Activated CD4-positive, alpha-beta T cell treated with anti-CD3 and anti-CD28 coated beads, Interleukin-2, amount 50 U/mL, for 1 hour (primary cell): ENCODE measurements at regions not wholly inside any gene's neighbourhood (a gene's known extent, or its start where the extent isn't known, plus 50 kb on each side); places are given as distances from the start of the nearest gene placed in this dataset.
"Not testable (repeated sequence)": the region's sequence is repeated elsewhere in the genome, so short reads cannot be mapped to it uniquely, and the experiment has no call there.

ENCODE experiments used
- DNase-seq: peaks from one replicate; pipeline ENCODE4 v3.0.0-alpha.2; 2020

DNA sequence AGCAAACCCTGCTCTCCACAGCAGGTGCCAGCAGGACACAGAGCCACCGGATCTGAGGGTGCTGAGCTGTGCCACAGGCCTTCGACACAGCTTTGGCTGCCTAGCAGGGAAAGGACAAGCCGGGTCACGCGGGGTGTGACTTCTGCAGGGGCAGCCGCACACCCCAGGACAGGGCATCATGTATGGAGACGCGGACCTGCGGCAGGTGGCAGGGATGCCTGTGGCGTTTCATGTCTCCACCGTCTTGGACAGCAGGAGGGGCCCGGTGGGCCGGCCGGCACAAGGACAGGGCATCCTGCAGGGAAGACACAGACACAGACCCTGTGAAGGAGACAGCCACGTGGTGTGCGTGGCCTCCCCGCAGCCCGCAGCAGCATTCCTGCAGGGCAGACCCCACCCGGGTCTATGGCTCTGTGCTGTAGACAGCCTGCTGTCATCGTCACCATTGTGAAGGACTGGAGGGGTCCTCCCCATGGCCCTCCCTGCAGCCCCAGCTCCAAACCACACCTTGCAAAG is 109.2 kb downstream of the PDGFA start:
- no peak for DNase-seq

GRCh38 chr7:411116-411515 is 108.5 kb downstream of the PDGFA start:
- not testable (repeated sequence) for DNase-seq

DNA sequence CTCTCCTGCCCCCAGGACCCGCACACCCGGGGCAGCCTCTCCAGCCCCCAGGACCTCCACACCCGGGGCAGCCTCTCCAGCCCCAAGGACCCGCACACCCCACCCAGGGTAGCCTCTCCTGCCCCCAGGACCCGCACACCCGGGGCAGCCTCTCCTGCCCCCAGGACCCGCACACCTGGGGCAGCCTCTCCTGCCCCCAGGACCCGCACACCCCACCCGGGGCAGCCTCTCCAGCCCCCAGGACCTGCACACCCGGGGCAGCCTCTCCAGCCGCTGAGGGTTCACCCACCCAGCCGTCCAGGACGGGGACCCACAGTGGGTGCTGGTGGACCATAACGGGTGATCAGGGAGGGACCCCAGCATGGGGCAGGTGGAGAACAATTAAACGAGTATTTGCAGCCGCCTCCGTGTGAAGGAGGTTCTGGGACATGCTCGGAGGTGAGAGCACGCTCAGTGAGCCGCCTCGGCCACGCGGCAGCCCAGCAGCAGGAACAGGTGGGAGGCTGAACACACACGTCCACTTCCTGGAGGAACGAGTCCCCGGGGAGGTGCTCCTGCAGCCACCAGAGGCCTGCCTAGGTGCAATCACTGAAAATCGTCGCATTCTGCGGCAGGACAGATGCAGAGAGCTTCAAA is 107.9 kb downstream of the PDGFA start:
- no peak for DNase-seq

DNA sequence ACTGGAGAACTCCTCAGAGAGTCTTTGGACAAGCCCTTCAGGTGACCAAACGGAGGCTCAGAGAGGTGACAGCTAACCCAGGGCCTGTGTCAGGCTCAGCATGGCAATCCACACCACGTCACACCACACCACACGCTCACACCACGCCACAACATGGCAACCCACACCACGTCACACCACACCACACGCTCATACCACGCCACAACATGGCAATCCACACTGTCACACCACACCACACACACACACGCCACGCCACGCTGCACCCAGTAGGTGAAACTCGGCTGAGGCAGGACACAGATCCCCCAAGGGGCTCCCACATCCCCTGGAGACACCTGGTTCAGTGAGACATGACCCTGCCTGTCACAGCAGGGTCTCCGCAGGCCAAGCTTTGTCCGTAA is 107.3 kb downstream of the PDGFA start:
- DNase-seq, result no peak

DNA sequence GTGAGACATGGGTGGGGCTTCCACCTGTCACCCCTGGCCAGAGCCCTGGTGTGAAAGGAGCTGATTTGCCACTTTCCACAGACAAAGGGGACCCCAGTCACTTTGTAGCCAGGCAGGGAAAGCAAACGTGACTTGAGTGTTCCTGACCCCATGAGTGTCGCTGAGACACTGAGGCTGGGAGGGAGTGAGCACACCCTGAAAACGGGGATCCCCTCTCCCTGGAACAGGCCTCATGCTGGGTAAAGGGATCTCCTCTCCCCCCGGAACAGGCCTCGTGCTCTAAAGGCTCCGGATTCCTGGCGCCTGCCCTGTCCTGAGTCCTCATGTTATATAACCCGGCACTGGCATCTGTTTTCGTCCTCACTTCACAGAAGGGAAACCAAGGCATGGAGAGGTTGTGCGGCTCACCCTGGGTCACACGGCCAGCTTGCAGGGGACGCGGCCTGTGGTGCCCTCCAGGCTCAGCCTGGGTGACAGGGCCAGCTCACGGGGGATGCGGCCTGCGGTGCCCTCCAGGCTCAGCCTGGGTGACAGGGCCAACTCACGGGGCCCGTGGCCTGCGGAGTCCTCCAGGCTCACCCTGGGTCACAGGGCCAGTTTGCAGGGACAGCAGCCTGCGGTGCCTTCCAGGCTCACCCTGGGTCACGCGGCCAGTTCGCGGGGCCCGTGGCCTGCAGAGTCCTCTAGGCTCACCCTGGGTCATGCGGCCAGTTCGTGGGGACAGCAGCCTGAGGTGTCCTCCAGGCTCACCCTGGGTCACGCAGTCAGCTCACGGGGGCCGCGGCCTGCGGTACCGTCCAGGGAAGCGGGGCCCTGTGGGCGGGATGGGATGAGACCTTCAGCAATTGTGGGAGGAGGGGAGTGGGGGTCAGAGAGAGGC is 104.7 kb downstream of the PDGFA start:
- DNase-seq, result no peak

DNA sequence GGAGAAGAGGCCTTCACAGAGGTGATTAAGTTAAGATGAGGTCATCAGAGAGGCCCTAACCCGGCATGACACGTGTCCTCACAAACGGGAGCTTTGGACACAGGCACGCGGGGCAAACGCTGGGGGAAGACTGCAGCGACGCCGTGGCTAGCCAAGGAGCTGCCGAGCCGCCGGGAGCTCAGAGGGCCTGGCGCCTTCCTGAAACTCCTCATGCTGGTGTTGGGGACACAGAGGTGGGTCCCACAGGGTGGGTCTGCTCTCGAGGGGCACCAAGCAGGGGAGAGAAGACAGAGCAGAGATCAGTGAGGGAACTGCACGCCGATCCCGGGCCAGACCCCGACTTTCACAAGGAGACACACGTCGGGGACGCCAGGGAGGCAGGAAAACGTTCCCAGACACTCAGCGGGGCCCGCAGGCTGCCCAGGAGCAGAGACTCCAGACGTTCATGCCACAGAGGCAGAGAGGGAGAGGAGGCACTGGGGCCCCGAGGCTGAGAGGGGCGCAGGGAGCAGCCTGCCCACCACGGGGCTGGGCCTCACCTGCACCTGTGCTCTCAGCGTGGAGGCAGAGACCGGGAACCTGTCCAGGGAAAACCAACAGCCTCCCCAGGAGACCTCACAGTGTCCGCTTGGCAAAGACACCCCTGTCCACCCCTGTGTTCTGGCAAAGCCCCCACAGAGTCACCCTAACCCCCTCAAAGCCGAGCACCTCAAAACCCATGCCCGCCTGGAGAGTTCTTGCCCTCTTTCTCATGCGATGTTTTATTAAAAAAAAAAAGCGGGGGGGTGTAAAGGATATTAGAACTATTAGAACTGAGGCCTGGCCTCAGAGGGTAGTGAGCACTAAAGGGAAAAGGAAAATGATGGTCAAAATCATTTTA is 103.8 kb downstream of the PDGFA start:
- DNase-seq, result no peak

DNA sequence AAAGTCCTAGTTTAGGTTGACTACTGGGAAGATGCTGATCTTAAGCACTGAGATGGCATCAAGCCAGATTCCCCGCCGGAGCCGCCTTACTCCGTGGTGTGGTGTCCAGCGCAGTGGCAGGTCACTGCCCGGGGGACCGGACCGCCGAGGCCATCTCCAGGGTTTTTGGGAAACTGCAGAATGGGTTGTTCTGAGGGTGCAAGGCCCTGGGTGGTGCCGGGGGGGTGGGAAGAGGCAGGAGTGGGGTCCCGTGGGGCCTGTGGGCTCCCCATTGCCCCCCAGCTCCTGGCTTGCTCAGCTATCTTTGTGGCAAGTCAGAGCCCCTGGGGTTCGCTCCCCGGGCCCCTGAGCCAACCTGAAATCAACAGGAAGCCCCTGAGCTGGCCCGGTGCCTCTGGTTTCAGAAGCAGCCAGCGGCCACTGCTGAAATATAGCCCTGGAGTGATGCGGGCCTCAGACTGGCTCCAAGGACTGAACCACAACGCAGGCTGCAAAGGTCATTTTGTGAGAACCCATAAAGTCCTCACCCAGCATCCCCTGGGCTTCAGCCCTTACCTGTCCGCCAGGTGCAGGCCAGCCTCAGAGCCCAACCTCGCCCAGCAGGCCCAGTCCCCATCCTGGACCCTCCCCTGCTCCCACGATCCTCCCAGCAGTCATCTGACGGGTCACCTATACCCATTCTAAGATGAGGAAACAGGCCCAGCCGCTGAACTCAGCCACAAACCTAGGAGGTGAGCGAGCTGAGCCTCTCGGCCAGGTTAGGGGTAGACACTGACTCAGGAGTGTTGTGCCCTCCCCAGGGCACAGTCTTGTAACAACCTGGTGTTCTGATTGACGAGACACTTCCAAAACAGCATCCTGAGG is 102.7 kb downstream of the PDGFA start:
- no peak for DNase-seq

- no peak for DNase-seq
Measured at GRCh38 chr7:417625-417889, 102.1 kb downstream of the PDGFA start.

DNA sequence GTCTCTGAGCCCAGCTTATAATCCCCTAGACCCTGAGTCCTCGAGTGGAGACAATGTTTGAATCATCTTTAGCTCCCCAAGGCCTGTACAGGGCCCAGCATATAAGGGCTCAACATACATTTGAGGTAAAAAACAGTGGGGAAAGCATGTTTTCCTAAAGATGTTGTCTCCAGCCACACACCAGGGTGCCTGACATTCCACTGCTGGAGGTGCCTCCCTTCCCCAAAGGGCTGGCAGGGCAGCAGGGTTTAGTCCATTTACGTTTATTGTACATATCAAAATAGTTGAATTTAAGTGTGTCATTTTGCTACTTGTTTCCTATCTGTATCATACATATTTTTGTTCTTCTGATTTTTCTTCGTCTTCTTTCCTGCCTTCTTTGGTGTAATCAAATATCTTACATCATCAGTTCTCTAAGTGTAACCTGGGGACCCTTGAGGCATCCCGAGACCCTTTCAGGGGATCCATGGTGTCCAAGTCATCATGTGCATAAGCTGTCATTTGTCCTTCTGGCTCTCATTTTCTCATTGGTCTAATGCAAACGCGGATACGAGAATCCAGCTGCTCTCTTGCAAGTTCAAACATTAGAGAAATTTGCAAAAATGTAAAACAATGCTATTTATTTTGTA is 101.6 kb downstream of the PDGFA start:
- DNase-seq, result no peak

GRCh38 chr7:418636-419280 is 100.9 kb downstream of the PDGFA start:
- no peak for DNase-seq

- no peak for DNase-seq
Measured at GRCh38 chr7:420142-421093, 99.2 kb downstream of the PDGFA start.

GRCh38 chr7:421136-421991 is 98.3 kb downstream of the PDGFA start:
- no peak for DNase-seq

DNA sequence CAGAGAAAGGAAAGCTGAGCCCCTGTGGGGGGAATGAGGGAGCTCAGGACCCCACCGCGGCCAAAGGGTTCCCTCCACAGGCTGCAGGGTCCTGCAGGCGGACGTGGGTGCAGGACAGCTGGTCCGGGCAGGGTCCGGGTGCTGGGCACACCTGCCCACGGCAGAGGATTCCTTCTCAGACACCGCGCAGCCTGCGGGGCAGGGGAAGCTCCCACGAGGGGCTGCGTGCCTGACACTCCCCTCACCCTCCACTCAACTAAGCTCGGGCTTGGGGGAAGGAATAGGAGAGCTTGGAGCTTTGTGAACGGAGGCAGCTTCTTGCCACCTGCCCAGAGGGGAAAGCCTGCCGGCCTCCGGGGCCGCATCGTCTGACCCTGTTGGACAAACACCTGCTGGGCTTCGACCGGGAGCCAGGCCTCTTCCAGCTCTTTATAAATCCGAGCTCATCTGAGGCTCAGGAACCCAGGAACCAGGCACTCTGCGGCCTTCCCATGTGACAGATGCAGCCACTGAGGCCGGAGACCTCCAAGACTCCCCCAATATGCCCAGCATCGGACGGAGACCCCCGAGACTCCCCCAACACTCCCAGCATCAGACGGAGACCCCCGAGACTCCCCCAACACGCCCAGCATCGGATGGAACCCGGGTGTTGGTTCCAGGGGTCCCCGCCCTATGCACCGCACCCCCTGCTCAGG is 97.3 kb downstream of the PDGFA start:
- no peak for DNase-seq

DNA sequence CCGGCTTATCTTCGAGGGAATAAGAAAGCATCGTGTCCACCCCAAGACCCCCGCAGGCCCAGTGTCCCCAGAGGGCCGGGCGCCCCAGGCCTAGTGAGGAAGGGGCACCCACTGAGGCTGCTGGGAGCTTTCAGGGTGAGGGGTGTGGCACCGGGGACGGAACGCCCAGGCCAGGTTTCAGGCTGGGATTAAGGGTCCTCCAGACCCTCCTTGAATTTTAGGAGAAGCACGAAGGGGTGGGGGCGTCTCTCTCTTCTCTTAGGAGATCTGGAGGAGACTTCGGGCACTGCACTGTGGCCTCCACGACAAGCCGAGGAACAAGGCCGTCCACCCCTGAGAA is 96.8 kb downstream of the PDGFA start:
- no peak for DNase-seq

GRCh38 chr7:423312-424260 is 96.1 kb downstream of the PDGFA start:
- DNase-seq, result no peak

DNA sequence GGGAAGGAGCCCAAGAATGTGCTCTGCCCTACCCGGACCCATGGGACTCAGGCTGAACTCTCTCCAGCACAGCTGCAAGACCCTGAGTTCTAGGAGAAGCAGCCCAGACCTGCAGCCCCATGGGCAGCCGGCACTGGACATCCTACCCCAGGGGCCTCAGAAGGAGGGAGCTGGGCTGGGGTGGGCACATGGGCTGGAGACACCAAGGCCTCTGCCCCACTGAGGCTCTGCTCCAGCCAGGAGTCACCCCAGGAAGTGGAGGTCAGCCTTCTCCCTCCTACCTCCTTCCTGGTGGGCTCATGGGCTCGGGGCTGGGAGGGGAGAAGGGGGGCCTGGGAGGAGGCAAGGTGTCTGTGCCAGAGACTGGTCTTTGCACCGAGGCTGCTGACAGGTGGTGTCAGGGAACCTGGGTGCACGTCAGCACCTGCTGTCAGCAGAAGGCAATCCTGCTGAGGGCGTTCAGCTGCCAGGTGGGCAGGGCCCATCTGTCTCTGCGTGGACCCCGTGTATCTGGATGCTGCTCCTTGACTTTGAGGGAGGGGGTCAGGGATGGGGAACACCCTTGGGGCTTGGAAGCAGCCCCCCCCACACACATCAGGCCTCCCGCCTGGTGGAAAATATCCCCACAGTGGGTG is 95.2 kb downstream of the PDGFA start:
- DNase-seq, result no peak
